Ectodermal cell (in vitro differentiated cells): ENCODE measurements at regions not wholly inside any gene's neighbourhood (a gene's known extent, or its start where the extent isn't known, plus 50 kb on each side); places are given as distances from the start of the nearest gene placed in this dataset.

ENCODE experiments used
- H3K27ac ChIP-seq: 2 replicates; pipeline ENCODE4 v1.7.0; 2013; ENCODE audit warnings: mild to moderate bottlenecking, low read depth, low read length; ENCODE audit not compliant: insufficient read depth, poor library complexity, severe bottlenecking
- H3K27me3 ChIP-seq: 2 replicates; pipeline ENCODE4 v1.7.0; 2013; ENCODE audit warnings: mild to moderate bottlenecking, low read length; ENCODE audit not compliant: insufficient read depth, control insufficient read depth, poor library complexity, severe bottlenecking
- H3K36me3 ChIP-seq: one replicate; pipeline ENCODE4 v1.7.0; 2013; ENCODE audit warnings: low read length; ENCODE audit not compliant: control insufficient read depth, insufficient read depth
- H3K4me1 ChIP-seq: one replicate; pipeline ENCODE4 v1.7.0; 2013; ENCODE audit warnings: low read length; ENCODE audit not compliant: control insufficient read depth, insufficient read depth
- H3K4me3 ChIP-seq: 2 replicates; pipeline ENCODE4 v1.7.0; 2013; ENCODE audit warnings: low read depth, low read length, control low read depth; ENCODE audit not compliant: insufficient read depth
- H3K9me3 ChIP-seq: 2 replicates; pipeline ENCODE4 v1.7.0; 2013; ENCODE audit warnings: mild to moderate bottlenecking, low read length, moderate library complexity; ENCODE audit not compliant: control insufficient read depth
- WGBS, 2 experiments: methylation state at CpG; one replicate each; pipeline ENCODE4 v1.1.7; 2013; ENCODE audit warnings: missing lambda C conversion rate in 2 of 2; 5-methylcytosine and 5-hydroxymethylcytosine counted together

- H3K36me3 ChIP-seq, result no peaks in the 10 kb centered on the region
- no peaks in the 10 kb centered on the region for H3K9me3 ChIP-seq
- WGBS, 2 experiments, result 51 to 59% methylated on average over 8 of the region's 8 CpGs
- no peak overlapping the region for H3K27ac ChIP-seq
- no peaks in the 10 kb centered on the region for H3K27me3 ChIP-seq
- no peaks in the 10 kb centered on the region for H3K4me1 ChIP-seq
- no peak overlapping the region for H3K4me3 ChIP-seq
Measured at GRCh38 chr3:161851941-161852566, 355.4 kb downstream of the OTOL1 start.

GRCh38 chr3:161852744-161853143 is 356.1 kb downstream of the OTOL1 start:
- Histone ChIP-seq H3K27me3 (no peaks in the 10 kb centered on the region), H3K36me3 (no peaks in the 10 kb centered on the region), H3K27ac (no peak overlapping the region), H3K4me3 (no peak overlapping the region), H3K4me1 (no peaks in the 10 kb centered on the region), H3K9me3 (no peaks in the 10 kb centered on the region)
- WGBS, 2 experiments, result 91 to 93% methylated on average over 9 of the region's 9 CpGs

- Histone ChIP-seq H3K36me3 (no peaks in the 10 kb centered on the region), H3K9me3 (no peaks in the 10 kb centered on the region), H3K4me3 (no peak overlapping the region), H3K27ac (no peak overlapping the region), H3K27me3 (no peaks in the 10 kb centered on the region), H3K4me1 (no peaks in the 10 kb centered on the region)
- 91% methylated on average over 7 of the region's 7 CpGs for WGBS, 2 experiments
Measured at GRCh38 chr3:161854232-161854771, 357.7 kb downstream of the OTOL1 start.

GRCh38 chr3:161859057-161859456 is 362.4 kb downstream of the OTOL1 start:
- WGBS, 2 experiments, result 91 to 94% methylated on average over 4 of the region's 4 CpGs
- H3K27me3 ChIP-seq, result no peaks in the 10 kb centered on the region
- no peak overlapping the region for H3K27ac ChIP-seq
- H3K9me3 ChIP-seq, result no peaks in the 10 kb centered on the region
- no peaks in the 10 kb centered on the region for H3K36me3 ChIP-seq
- H3K4me1 ChIP-seq, result peaks cover 4% of the 10 kb centered on the region
- no peak overlapping the region for H3K4me3 ChIP-seq

GRCh38 chr3:161859865-161860450 is 363.4 kb downstream of the OTOL1 start:
- H3K4me1 ChIP-seq, result peaks cover 4% of the 10 kb centered on the region
- H3K27me3 ChIP-seq, result no peaks in the 10 kb centered on the region
- H3K36me3 ChIP-seq, result no peaks in the 10 kb centered on the region
- H3K27ac ChIP-seq, result no peak overlapping the region
- 82% methylated on average over 4 of the region's 4 CpGs for WGBS, 2 experiments
- H3K4me3 ChIP-seq, result no peak overlapping the region
- H3K9me3 ChIP-seq, result no peaks in the 10 kb centered on the region

- Histone ChIP-seq H3K4me3 (no peak overlapping the region), H3K27ac (no peak overlapping the region), H3K27me3 (no peaks in the 10 kb centered on the region), H3K4me1 (peaks cover 4% of the 10 kb centered on the region), H3K36me3 (no peaks in the 10 kb centered on the region), H3K9me3 (no peaks in the 10 kb centered on the region)
- WGBS, 2 experiments, result 92 to 100% methylated on average over 1 of the region's 1 CpG
Measured at GRCh38 chr3:161863775-161864174, 367.2 kb downstream of the OTOL1 start.

- H3K9me3 ChIP-seq, result no peaks in the 10 kb centered on the region
- 88 to 95% methylated on average over 1 of the region's 1 CpG for WGBS, 2 experiments
- no peaks in the 10 kb centered on the region for H3K36me3 ChIP-seq
- H3K27me3 ChIP-seq, result no peaks in the 10 kb centered on the region
- H3K4me1 ChIP-seq, result no peaks in the 10 kb centered on the region
- H3K4me3 ChIP-seq, result no peak overlapping the region
- H3K27ac ChIP-seq, result no peak overlapping the region
Measured at GRCh38 chr3:161866176-161866575, 369.6 kb downstream of the OTOL1 start.

- no peak overlapping the region for H3K4me3 ChIP-seq
- no peaks in the 10 kb centered on the region for H3K27me3 ChIP-seq
- WGBS, 2 experiments, result 89 to 92% methylated on average over 1 of the region's 1 CpG
- H3K36me3 ChIP-seq, result no peaks in the 10 kb centered on the region
- no peaks in the 10 kb centered on the region for H3K4me1 ChIP-seq
- no peaks in the 10 kb centered on the region for H3K9me3 ChIP-seq
- H3K27ac ChIP-seq, result no peak overlapping the region
Measured at GRCh38 chr3:161875483-161875882, 378.9 kb downstream of the OTOL1 start.

- no peak overlapping the region for H3K4me3 ChIP-seq
- H3K9me3 ChIP-seq, result no peaks in the 10 kb centered on the region
- H3K4me1 ChIP-seq, result no peaks in the 10 kb centered on the region
- no peaks in the 10 kb centered on the region for H3K27me3 ChIP-seq
- WGBS, 2 experiments, result 75 to 88% methylated on average over 1 of the region's 1 CpG
- no peak overlapping the region for H3K27ac ChIP-seq
- H3K36me3 ChIP-seq, result no peaks in the 10 kb centered on the region
Measured at GRCh38 chr3:161879470-161879869, 382.9 kb downstream of the OTOL1 start.

- WGBS, 2 experiments, result 72 to 73% methylated on average over 5 of the region's 5 CpGs
- no peaks in the 10 kb centered on the region for H3K36me3 ChIP-seq
- no peak overlapping the region for H3K4me3 ChIP-seq
- H3K4me1 ChIP-seq, result no peaks in the 10 kb centered on the region
- H3K9me3 ChIP-seq, result no peaks in the 10 kb centered on the region
- no peaks in the 10 kb centered on the region for H3K27me3 ChIP-seq
- H3K27ac ChIP-seq, result no peak overlapping the region
Measured at GRCh38 chr3:161884830-161885229, 388.2 kb downstream of the OTOL1 start.
